NCI-H146 treated with DMSO at 0.1 percent for 48 hours (cell line): ENCODE measurements at regions not wholly inside any gene's neighbourhood (a gene's known extent, or its start where the extent isn't known, plus 50 kb on each side); places are given as distances from the start of the nearest gene placed in this dataset.

Experiments
- DNase-seq: peaks from one replicate; lab custom pipeline; 2025; ENCODE audit not compliant: unreplicated experiment; lab: John Stamatoyannopoulos, UW

DNA sequence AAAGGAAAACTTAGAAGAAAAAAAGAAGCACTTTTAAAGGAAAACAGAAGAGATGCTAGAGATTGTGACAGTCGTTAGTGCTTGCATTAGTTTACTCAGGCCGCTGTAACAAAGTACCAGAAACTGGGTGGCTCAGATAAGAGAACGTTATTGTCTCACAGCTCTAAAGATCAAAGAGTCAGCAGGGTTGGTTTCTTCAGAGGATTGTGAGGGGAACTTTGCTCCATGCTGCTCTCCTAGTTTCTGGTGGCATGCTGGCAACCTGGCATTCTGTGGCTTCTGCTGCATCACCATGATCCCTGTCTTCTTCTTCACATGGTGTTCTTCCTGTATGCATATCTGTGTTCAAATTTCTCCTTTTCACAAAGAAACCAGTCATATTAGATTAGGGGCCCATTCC lies 119.4 kb upstream of the PLEKHA5 start:
- no peak for DNase-seq

DNA sequence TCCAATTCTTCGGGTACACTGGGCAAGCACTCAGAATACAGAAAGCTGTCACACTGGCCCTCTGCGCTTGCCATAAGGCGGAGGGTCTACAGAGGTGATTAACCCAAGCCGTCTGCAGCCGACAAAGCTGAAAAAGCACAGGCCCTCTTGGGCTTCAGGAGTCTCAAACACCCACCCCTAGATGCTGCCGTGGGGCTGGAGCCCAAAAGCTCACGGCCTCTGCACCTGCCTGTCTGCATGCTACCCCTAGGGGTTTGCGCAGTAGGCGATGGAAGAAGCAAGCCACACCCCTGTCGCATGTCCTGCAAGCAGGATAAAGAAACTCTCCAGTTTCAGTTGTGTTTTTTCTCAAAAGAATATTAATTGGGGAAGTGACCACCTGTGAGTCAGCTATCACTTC lies 118.8 kb upstream of the PLEKHA5 start:
- DNase-seq: no peak

DNA sequence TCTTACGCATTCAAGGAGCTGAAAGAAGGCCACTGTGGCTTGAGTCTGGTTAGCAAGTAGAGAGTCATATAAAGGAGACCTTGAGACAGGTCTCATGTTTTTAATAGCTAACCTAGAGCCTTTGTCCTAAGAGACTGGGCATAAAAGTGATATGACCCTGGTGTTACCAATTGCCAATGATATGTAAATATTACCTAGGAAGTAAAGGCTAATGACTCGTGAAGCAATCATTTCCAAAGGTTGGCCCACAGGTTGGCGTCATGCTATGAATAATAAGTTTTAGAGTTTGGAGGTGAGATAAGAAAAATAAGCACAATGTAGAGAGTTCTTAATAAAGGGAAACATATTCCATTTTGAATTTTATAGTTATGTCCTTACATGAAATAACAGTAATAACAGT lies 116.6 kb upstream of the PLEKHA5 start:
- DNase-seq: peak; percentile 36

DNA sequence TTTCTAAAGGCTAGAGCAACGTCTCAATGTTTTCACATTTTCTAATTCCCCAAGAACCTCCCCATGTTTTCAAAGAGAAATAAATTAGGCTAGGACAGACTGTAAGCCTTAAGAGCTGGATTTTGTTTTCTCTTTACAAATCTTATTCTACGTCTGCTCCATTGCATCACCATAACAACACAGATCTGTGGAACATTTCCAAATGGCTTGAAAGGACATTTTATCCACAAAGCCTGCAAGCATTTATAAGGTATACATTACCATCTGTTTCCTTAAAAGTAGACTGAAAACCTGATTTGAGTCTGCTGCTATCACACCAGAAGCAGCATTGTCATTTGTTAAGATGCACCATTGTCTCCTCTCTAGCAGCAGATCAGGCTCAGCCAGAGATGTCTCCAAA lies 115.3 kb upstream of the PLEKHA5 start:
- no peak for DNase-seq

DNA sequence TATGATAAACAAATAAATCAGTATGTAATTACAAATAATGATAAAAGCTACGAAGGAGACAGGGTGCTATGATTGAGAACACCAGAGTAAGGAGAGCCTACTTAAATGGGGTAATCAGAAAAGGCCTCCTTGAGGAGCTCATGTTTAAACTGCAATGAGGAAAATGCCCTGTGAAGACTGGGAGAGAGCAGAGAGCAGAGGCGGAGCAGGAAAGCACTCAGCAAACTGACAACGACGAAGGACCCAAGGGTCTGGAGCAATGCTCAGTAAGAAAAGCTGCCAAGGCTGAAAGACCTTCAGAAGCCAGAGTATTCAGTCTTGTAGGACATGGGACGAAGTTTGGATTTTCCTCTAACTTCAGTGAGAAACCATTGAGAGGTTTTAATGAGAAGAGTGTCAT lies 114.2 kb upstream of the PLEKHA5 start:
- DNase-seq: no peak

DNA sequence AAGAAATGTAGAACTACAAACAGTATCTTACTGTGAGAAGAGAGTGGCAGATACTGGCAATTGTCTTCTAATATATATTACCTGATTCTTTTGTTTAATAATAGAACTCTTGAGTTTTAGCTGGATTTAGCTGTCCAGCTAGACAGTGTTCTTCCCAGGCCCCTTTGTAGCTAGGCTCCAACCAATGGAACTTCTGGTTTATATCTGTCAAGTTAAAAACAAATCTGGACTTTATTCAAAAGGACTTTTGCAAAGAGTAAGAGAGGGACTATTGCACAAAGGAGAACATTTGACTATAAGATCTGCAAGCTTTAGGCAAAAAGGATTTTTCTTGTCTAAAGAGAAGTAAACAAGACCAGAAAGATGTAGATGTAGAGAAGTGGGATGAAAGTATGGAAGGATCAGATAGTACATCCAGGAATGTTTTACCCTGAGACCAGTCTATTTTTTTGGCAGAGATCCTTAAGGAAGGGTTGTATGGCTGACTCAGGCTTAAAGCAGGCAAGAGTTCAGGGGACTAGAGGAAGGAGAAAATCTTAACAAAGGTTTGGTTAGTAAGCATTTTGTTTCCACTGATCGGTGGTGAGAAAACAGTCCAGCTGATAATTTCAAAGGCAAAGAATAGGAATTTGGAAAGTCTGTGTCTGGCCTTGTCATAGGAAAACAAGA lies 111.1 kb upstream of the PLEKHA5 start:
- DNase-seq: no peak

DNA sequence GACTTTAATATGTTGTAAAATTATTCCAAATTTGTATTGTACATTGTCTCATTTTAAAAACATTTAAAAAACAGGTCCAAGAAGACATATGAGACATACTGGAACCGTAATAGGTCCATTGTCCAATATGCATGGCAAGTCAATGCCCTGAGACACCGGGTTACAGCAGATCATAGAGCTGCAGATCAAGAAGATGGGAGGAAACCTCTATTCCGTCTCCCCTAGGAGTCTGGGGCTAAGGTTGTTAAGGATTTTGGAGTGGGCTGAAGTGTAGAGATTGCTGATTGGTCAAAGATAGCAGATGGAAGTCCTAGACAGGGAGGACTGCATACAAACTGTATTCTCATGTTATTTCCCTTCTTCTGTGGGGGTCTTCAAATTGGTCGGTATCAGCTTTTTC lies 108.3 kb upstream of the PLEKHA5 start:
- no peak for DNase-seq

DNA sequence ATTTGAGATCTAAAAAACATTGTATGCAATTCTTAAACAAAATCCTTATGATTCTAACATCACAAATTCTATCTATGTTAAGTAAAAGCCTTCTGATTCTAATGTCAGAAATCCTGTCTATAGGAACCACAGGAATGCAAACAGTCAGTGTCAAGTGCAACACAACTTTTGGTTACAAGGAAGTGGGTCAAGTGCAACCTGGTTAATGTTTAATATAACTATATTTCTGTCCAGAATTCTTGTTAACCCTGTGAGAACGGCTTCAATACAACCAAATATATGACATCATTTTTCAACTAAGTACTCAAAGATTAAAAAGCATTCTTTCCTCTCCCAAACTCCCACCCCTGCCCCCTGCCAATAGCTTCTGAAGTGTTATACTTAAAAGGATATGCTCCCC lies 107.9 kb upstream of the PLEKHA5 start:
- no peak for DNase-seq

DNA sequence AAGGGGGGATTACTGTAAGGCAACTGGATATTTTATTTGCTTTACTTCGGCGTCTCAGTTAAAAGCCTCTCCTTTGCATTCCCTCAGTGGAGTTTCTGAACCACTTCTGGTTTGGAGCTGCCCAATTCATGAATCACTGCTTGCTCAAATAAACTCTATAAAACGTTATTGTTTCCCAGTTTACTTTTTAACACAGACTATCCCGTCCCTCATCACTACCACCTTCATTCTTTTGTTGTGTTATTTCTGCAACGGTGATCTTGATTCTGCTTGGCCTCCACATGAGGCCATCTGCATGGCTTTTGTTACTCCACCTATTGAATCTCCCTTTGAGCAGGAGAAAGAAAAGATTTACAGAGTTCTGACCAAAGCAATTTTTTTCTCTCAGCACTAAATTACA lies 104.0 kb upstream of the PLEKHA5 start:
- DNase-seq: no peak

DNA sequence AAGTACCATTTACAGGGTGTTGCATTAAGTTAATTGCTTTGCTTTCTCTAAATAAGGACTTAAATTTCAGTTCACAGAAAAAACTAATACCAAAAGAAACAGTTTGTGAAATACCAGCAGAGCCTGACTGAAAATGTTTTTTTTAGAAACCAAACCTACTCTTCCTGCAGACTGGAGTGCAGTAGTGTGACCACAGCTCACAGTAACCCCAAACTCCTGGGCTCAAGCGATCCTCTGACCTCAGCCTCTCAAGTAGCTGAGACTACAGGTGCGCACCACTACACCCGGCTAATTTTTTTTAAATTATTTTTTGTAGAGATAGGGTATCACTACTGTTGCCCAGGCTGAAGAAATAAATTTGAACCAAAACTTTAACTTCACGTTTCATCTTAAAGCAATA lies 103.5 kb upstream of the PLEKHA5 start:
- no peak for DNase-seq

DNA sequence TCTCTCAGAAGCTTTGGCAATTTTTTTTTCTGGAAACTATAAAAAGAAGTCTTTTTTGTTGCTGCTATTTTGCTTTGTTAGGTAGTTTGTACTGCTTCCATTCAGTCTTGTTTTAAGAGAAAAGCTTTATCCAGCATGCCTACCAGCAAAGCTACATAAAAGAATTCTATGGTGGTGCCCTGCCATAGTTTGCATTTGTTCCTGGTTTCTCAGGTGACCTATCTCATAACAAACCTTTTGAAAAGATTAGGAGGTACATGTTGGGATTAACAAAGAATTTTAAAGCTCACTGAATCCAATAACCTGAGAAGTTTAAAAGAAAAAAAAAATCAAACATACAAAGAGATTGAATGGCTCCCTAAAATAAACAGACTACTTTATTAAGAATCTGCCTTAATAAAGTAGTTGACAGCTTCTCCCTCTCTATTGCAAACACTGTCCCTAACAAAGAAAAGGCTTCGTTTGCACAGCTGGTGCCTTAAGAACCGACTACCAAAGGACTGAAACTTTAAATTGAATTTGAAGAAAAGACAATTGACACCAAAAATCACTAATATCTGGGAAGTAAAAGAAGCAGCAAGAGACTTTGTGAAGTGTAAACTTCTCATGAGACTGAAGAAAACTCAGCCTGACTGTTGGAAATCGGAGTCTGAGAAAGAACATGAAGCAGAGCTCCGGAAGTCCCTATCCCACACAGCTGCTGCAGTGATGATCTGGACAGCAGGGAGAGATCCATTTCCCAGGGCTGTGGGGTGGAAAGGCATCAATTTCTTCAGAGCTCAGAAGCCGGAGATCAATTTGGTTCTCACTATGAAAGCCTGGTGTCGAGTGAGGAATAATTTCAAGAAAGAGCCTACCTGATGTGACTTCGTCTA lies 102.7 kb upstream of the PLEKHA5 start:
- peak; percentile 78 for DNase-seq

DNA sequence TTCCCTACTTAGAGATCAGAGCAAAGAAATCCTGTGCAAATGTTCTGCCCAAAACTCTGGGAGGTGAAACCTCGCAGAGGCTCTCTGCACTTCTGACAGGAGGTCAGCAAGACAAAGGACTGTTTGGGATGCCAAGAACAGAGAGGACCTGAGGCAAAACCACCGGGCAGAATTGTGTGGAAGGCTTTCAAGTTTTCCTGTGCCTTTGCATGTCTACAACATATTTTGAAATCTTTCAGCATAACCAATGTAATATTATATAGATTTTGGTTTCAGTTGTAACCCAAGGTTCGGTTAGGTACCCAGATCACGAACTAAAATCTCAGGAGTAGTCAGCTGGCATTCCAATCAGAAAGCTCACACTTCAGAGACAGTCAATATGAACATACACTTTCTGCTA lies 99.4 kb upstream of the PLEKHA5 start:
- no peak for DNase-seq

DNA sequence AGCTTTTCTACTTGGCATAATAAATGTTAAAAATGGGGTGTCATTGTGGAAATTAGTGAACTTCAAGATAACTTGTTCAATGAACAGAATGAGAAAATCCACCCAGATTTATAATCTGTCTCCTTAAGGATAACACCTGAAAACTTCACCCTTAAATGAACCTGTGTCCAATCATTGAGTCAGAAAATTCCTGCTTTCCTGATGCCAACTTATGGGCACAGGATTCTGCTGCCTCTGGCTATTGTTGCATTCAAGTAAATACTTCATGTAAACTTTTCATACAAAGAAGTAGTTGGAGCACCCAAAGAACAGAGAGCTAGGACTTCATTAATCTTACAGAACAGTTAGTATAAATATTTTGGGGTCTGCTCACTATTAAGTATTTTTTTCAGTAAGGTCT lies 98.9 kb upstream of the PLEKHA5 start:
- DNase-seq: no peak

DNA sequence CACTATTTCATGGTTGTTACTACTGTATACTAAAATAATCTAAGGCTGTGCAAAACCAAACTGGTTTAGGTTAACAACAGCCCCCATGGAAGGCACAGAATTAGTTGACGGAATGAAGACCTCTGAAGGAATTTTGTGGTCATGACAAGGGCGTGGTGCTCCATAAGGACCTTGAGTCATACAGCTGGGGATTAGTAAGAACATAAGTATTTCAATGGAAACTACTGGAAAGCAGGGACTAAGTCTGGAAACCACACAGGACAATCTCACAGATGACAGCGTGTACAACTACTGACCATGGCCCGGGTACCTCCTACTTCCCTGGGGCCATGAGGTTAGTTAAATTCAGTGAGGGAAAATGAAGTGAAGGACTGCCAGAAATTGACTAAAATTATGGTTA lies 98.5 kb upstream of the PLEKHA5 start:
- no peak for DNase-seq

DNA sequence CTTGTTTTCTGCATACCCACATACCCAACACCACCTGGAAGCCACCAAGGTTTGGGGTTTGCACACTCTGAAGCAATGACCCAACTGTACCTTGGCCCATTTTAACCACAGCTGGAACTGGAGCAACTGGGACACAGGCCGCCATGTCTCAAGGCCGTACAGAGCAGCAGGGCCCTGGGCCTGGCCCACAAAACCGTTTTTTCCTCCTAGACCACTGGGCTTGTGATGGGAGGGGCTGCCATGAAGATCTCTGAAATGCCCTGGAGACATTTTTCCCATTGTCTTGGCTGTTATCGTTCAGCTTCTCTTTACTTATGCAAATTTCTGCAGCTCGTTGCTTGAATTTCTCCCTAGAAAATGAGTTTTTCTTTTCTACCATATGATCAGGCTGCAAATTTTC lies 96.7 kb upstream of the PLEKHA5 start:
- DNase-seq: no peak

DNA sequence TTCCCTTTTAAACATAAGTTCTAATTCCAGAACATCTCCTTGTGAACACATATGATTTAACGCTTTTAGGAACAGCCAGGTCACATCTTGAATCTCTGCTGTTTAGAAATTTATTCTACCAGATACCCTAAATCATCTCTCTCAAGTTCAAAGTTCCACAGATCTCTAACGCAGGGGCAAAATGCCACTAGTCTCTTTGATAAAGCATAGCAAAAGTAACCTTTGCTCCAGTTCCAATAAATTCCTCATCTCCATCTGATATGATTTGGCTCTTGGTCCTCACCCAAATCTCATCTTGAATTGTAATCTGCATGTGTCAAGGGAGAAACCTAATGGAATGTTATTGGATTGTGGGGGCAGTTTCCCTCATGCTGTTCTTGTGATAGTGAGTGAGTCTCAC lies 96.3 kb upstream of the PLEKHA5 start:
- no peak for DNase-seq

DNA sequence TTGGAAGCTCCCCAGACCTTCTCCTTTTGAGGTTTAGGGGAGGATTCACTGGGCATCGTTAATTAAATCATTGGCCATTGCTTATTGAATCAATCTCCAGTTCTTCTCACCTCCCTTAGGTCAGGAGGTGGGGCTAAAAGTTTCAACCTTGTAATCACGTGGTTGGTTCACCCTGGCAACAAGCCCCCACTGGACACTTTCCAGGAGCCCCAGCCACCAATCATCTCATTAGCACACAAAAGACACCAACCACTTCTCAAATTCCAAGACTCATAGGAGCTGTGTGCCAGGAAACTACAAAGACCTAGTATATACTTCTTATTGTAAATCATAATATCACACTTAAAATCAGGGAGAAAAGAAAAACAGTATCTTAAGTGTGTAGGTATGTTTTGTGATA lies 94.6 kb upstream of the PLEKHA5 start:
- DNase-seq: no peak

DNA sequence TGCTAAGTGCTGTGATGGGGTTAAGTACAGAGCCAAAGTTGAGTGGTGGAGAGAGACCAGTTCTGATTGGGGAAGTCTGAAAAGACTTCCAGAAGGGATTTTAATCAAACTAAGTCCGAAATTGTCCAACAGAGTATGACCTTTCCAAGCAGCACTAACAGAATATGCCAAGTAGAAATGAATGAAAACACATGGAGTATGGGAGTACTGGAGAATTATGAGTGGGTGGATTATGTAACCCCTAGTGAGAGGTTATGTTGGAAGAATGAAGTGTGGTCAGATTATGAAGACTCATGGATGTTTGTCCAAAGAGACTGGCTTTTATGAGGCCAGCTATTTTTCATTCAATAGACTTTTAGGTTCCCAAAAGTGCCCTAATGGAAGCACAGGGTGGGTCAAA lies 94.0 kb upstream of the PLEKHA5 start:
- no peak for DNase-seq

DNA sequence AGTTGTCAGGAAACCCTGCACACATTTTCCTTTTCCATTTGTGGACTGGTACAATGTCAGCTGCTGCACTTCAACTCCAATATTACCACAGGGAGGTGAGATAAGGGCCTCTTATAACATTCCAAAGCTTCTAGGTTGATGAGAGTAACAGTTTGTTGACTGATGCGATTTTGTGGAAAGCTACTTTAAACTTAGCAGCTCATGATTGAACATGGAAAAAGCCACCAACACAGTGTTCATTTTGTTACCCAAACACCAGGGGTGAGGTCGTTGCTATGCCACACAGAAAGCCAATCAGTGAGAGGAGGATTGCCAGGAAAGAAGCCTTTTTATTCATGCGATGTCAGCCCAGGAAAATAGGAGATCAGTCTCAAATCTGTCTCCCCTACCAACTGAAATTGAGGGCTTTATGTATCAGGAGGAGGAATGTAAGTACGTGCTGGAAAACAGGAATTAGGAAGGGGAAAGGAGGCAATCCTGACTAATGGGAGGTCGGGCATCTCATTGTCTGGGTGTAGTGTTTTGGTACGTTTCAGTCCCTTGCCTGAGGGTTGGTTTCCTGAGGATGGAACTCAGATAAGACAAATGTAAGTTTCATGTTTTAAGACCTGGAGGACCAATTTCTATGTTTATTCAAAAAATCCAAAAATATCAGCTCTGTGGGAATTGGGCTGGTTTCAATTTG lies 92.7 kb upstream of the PLEKHA5 start:
- DNase-seq: no peak

DNA sequence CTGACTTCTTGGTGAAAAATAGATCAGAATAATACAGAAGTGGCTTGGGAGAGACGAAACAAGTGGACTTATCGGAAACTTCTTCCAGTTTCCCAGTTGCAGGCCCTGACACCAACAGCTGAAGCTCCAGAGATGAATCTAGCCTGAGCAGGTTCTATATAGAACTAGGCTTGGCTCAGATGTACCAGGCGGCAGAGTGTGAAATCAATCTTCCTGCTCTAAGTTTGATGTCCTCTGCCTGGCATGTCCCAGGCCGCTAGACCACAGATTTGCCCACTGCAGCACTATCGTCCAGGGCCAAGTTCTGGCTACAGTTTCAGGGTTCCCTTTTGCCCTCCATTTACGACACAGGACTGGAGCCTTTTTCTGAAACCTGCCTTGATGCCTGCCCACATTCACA lies 91.3 kb upstream of the PLEKHA5 start:
- DNase-seq: no peak

DNA sequence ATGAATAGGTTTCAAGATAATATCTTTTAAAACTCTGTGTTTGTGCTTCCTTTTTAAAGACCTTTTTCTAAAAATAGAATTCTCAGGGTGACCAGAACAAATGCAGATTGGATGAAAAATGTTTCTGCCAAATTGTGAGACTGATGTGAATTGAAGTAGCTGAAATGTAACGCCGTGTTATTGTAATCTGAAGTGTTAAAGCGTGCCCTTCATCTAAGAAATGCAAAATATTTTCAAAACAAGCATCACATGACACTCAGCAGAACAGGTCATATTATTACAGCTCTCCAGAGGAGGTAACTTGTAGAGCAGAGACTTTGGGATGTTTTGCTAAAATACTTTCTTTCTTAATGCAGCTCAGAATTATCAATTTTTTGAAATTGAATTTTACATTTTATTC lies 90.0 kb upstream of the PLEKHA5 start:
- DNase-seq: no peak

DNA sequence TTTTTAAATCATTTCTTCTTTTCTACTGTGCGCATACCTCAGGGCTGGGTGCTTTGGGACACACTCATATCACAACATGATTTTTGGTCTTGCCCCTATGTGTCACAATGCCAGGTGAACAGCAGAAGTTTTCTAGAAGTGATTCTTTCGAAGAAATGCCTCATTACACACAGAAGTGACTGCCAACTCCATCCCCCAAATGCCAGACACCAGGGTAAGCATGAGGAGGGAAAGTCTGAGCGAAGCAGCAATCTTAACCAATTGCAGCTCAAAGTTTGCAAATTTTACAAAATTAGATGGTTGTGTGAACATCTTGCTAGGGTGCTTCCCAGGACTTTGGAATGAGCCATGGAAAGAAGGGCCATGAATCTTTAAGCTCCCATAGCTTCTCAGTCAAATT lies 87.3 kb upstream of the PLEKHA5 start:
- DNase-seq: no peak
